ENCODE measurements at regions not wholly inside any gene's neighbourhood (a gene's known extent, or its start where the extent isn't known, plus 50 kb on each side); places are given as distances from the start of the nearest gene placed in this dataset.

- DNase-seq (ENCODE audit: low read depth) = no peak
Observed at GRCh38 chr1:50358962-50359361, 64.3 kb downstream of the DMRTA2 start.

GRCh38 chr1:50357186-50357585 is 66.1 kb downstream of the DMRTA2 start:
- DNase-seq (ENCODE audit: low read depth) = no peak

GRCh38 chr1:50354813-50355212 is 68.4 kb downstream of the DMRTA2 start:
- DNase-seq (ENCODE audit: low read depth) = no peak

GRCh38 chr1:50352428-50352827 is 70.8 kb downstream of the DMRTA2 start:
- no peak for DNase-seq (ENCODE audit: low read depth)

GRCh38 chr1:50350868-50351267 is 72.4 kb downstream of the DMRTA2 start:
- no peak for DNase-seq (ENCODE audit: low read depth)

- DNase-seq (ENCODE audit: low read depth) = no peak
Observed at GRCh38 chr1:50350421-50350820, 72.8 kb downstream of the DMRTA2 start.

GRCh38 chr1:50349242-50349565 is 74.0 kb downstream of the DMRTA2 start:
- no peak for DNase-seq (ENCODE audit: low read depth)

- peak; percentile 38 for DNase-seq (ENCODE audit: low read depth)
Observed at GRCh38 chr1:50348449-50349241, 74.6 kb downstream of the DMRTA2 start.

GRCh38 chr1:50347933-50348332 is 75.3 kb downstream of the DMRTA2 start:
- no peak for DNase-seq (ENCODE audit: low read depth)

- DNase-seq (ENCODE audit: low read depth) = no peak
Observed at GRCh38 chr1:50346621-50347020, 76.6 kb downstream of the DMRTA2 start.

- DNase-seq (ENCODE audit: low read depth) = no peak
Observed at GRCh38 chr1:50343323-50343722, 79.9 kb downstream of the DMRTA2 start.

- no peak for DNase-seq (ENCODE audit: low read depth)
Observed at GRCh38 chr1:50342525-50342924, 80.7 kb downstream of the DMRTA2 start.

GRCh38 chr1:50335036-50335435 is 88.2 kb downstream of the DMRTA2 start:
- no peak for DNase-seq (ENCODE audit: low read depth)

GRCh38 chr1:50333595-50333974 is 89.7 kb downstream of the DMRTA2 start:
- DNase-seq (ENCODE audit: low read depth) = no peak

- DNase-seq (ENCODE audit: low read depth) = no peak
Observed at GRCh38 chr1:50332941-50333594, 90.2 kb downstream of the DMRTA2 start.

GRCh38 chr1:50329332-50329932 is 93.8 kb downstream of the DMRTA2 start:
- no peak for DNase-seq (ENCODE audit: low read depth)

GRCh38 chr1:50328552-50328951 is 94.7 kb downstream of the DMRTA2 start:
- DNase-seq (ENCODE audit: low read depth) = no peak

GRCh38 chr1:50326026-50326425 is 97.2 kb downstream of the DMRTA2 start:
- no peak for DNase-seq (ENCODE audit: low read depth)

- no peak for DNase-seq (ENCODE audit: low read depth)
Observed at GRCh38 chr1:50322579-50322978, 100.7 kb downstream of the DMRTA2 start.

- no peak for DNase-seq (ENCODE audit: low read depth)
Observed at GRCh38 chr1:50318428-50318827, 104.8 kb downstream of the DMRTA2 start.

- no peak for DNase-seq (ENCODE audit: low read depth)
Observed at GRCh38 chr1:50308878-50309277, 114.4 kb downstream of the DMRTA2 start.

- no peak for DNase-seq (ENCODE audit: low read depth)
Observed at GRCh38 chr1:50305808-50306207, 117.4 kb downstream of the DMRTA2 start.

GRCh38 chr1:50300297-50300696 is 122.9 kb downstream of the DMRTA2 start:
- DNase-seq (ENCODE audit: low read depth) = no peak

- no peak for DNase-seq (ENCODE audit: low read depth)
Observed at GRCh38 chr1:50295566-50295965, 127.7 kb downstream of the DMRTA2 start.

Measured in HS-5 (cell line).